ENCODE measurements at regions not wholly inside any gene's neighbourhood (a gene's known extent, or its start where the extent isn't known, plus 50 kb on each side); places are given as distances from the start of the nearest gene placed in this dataset.

DNA sequence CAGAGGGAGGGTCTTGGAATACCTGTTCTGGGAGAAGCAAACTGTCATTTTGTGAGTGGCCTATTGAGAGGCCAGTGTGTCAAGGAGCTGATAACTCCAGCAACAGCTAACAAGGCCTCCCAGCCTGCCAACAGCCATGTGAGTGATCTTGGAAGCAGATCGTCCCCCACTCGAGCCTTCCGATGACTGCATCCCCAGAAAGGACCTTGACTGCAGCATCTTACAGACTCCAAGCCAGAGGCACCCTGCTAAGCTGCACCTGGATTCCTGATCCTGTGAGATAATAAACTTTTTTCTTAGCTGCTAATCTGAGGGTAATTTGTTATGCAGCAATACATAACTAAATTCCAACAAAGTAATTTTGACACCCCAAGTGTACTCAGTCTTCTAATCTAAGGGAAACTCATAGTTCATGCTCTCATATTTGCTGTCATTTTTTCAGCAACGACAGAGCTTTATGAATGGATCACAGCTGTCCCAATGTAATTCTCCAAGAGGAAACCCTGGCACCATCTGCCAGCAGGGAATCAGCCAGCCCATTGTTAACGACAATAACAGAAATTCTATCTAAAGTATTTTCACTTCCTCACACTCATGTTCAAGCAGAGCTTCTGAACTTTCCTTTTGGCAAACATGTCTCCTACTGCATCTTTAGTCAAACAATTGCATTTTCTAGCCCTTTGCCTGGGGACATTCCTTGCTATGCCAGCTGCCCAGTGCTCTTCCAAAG, 470.2 kb upstream of the BTBD3 start:
- no peak for DNase-seq (ENCODE audit: low spot score)

- DNase-seq (ENCODE audit: low spot score) = no peak
Measured at GRCh38 chr20:11448554-11448953, 469.1 kb upstream of the BTBD3 start.

- DNase-seq (ENCODE audit: low spot score) = no peak
Measured at GRCh38 chr20:11451793-11452291, 465.9 kb upstream of the BTBD3 start.

DNA sequence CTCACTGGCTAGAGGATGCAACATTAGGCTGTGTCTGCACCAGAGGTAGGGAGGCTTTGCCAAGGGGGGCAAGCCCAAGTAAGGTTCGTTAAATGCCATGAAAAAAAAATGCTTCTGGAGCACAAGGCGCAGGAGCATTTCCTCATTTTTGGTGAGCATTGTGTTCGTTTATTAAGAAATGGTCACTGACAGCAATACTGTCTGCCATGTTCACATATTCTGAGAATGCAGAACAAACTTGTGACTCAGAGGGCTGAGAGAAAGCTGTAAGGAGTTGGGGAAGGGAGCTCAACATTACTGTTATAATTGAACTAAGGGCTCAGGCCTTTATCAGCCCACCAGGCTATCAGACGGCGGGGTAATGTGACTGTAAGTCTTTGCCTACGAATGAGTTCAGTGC, 465.4 kb upstream of the BTBD3 start:
- DNase-seq (ENCODE audit: low spot score) = no peak

- DNase-seq (ENCODE audit: low spot score) = no peak
Measured at GRCh38 chr20:11453430-11453829, 464.3 kb upstream of the BTBD3 start.

DNA sequence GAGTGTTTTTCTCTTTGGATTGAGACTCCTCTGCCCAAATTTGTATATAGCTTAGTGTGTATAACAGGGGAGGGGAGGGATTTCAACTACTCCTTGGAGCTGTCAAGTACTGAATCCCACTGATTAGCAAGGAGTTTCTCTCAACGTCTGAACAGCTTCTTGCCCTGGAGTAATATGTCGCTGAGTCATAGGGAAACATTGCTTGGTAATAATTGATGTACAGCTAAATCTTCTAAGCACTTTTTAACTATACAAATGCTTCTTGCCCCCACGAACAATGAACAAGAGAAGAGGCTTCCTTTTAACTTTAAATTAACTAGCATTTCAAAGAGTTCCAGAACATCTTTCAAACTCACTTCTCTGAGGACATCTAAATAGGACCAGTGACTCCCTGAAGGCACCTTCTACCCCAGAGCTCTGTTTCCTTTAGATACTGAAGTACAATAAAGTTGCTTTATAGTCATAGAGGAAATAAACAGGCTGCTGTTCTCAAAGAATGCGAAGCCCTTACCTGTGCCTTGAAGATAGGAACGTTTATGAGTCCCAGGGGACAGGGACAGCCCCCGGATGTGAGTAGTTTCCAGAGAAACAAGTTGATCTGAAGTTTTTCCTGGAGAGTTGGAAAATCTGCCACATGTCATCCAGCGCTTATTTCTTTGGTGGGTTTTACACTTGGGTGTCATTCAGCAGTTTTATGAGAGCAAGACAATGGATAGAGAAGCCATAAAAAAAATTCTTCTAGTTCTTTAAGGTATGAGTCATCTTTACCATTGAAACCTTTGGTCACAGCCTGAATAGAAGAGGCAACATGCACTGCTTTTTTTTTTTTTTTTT, 462.5 kb upstream of the BTBD3 start:
- no peak for DNase-seq (ENCODE audit: low spot score)

GRCh38 chr20:11457488-11457887, 460.2 kb upstream of the BTBD3 start:
- DNase-seq (ENCODE audit: low spot score) = no peak

GRCh38 chr20:11459090-11459890, 458.4 kb upstream of the BTBD3 start:
- DNase-seq (ENCODE audit: low spot score) = no peak

DNA sequence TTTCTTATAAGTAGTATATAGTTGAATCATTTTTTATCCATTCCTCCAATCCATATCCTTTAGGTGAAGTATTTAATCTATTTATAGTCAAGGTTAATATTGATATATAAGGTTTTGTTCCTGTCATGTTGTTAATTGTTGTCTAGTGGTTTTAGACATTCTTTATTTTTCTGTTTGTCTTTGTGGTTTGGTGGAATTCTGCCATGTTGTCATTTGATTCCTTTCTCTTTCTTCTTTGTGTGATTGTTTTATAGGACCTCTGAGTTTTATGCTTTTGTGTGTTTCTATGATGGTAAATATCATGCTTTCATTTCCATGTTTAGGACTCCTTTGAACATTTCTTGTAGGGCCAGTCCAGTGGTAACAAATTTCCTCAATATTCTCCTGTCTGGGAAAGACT, 450.3 kb upstream of the BTBD3 start:
- DNase-seq (ENCODE audit: low spot score) = no peak

DNA sequence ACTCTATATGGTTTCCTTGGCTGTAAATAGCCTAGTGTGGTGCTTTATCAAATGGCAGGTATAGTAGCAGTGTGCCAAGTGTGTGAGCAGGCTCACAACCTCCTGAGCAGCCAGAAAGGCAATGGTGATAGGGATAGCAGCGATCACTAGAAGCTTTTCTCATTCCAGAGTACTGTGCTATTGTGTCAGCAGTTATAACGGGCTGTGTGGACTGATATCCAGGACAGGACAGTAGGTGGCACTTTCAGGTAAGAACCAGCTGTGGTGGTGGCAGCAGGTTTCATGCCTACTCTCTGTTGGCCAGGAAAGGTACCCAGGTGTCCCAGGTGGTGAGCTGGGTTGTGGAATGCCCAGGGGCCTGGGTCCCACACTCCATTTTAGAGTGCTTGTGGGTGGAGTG, 448.8 kb upstream of the BTBD3 start:
- no peak for DNase-seq (ENCODE audit: low spot score)

DNA sequence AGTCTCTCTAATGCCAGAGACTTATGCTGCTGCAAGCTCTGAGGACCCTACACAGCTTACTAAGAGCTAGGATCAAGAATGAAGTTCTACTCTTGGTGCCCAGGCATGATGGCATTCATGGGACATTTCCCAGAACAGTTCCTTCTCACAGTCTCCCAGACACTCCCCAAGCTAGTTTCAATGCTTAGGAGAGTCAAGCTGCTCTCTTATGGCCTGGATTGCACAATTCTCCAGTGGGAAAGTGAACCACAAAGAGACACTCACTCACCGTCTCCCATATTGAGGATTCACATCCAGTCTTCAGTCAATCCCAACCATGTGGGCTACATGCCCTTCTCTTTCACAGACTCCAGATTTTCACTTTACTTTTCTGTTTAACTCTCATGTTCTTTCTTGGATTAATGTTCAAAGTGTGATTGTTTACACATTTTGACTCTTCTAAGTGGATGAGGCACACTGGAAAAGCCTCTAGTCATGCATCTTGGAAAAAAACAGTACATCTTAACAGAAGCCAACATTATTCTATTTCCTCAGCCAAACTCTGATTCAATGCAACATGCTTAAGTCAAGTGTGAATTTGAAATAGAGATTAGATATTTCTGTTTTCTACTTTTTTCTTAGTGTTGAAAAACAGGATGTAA, 447.8 kb upstream of the BTBD3 start:
- DNase-seq (ENCODE audit: low spot score) = no peak

DNA sequence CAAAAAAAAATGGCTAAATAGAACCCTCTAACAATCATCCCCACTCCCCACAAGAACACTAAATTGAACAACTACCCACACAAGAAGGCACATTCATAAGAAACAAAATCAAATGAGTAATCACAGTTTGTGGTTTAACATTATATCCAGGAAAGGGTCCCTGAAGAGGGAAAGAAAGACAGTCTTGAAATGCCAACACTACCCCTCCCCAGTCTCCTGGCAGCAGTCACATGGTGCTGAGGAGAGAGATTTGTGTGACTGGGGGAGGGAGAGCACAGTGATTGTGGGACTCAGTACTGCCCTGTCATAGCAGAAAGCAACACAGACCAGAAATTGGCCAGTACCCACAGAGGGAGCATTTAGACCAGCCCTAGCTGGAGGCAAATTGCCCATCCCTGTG, 443.7 kb upstream of the BTBD3 start:
- DNase-seq (ENCODE audit: low spot score) = no peak

DNA sequence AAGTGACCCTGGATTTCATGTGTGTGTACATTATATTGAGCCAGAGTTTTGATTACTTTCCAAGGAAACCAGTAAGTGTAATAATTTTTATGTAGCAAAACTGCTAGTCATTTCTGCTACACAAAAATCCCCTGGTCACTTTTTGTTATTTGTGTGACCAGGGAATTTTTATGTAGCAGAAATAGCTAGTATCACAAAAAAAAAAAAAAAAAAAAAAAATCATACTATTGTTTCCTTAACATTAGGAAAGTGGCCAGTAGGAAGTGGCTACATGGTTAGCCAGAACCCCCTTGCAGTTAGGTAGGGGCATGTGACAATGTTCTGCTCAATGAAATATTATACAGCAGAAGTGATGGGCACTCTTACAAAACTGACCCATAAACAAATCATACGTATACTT, 434.0 kb upstream of the BTBD3 start:
- DNase-seq (ENCODE audit: low spot score) = no peak

GRCh38 chr20:11484479-11484878, 433.2 kb upstream of the BTBD3 start:
- no peak for DNase-seq (ENCODE audit: low spot score)

DNA sequence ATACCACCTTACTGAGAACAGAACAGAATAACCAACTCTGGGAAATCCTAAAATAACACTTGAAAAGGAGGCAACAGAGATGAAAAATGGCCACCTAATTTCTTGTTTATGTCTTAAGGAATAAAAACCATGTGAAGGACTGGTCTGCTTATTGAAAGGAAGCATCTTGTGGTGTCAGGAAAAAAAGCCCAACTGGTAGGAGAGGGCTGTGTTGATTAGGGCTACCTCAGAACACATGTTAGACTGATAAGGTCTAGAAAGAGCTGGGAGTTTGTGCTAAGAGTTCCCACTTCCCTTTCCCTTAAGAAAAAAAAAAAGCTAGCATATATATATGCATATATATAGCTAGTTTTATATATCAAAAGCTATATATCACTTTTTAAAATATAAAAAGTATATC, 425.3 kb upstream of the BTBD3 start:
- no peak for DNase-seq (ENCODE audit: low spot score)

DNA sequence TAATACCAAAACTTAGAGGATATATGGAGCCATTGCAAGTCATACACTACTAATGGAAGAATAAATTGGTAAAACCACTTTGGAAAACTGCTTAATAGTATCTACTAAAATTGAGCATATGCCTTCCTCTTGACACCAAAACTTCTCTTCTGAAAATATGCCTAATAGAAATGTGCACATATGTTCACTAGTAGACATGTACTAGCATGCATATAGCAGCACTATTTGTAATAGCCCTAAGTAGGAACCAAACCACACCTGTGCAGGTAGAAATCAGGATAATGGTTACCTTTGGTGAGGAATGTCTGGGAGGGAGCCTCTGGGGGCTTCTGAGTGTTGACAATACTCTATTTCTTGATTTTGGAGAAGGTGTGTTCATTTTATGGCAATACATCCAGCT, 424.8 kb upstream of the BTBD3 start:
- no peak for DNase-seq (ENCODE audit: low spot score)

- no peak for DNase-seq (ENCODE audit: low spot score)
Measured at GRCh38 chr20:11496380-11496779, 421.3 kb upstream of the BTBD3 start.

DNA sequence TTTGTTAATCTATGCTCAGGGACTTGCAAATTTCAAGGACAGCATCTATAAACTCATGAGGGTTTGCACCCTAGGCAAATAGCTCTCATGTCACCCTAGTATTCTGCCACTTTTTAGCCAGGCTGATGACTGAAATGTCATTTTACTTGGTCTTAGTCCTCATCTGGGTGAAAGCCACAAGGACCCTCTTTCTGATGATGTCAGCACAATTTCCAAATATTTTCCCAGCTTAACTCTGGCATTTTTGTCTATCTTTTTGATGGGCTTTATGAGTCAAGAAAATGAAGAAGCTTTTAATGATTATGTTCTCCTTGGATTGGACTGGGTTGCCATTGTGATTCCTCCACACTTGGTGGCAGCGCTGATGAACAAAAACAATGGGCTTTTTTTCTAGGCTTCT, 420.1 kb upstream of the BTBD3 start:
- no peak for DNase-seq (ENCODE audit: low spot score)

DNA sequence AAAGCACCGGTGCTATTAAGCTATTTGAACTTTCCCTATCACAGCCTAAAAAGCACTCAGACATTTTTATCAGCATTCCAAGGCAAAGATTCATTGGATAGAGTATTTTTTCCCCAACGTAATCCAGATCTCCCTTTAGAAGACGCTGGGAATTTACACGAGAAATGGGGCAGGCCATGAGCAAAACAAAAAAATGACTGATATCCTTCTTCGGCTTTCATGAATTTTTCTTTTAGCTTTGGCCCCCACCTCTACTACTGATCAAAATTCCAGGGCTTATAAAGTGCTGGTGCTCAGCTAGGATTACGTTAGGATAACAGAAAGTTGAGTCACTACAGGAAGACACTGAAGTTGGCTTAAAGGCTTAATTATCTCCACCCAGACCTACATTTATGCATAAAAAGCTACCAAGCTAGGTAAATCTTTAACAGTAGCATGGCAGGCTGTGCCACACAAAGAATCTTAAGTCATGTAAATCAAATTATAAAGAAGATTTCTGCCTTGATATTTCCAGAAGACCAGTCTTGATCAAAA, 418.5 kb upstream of the BTBD3 start:
- no peak for DNase-seq (ENCODE audit: low spot score)

DNA sequence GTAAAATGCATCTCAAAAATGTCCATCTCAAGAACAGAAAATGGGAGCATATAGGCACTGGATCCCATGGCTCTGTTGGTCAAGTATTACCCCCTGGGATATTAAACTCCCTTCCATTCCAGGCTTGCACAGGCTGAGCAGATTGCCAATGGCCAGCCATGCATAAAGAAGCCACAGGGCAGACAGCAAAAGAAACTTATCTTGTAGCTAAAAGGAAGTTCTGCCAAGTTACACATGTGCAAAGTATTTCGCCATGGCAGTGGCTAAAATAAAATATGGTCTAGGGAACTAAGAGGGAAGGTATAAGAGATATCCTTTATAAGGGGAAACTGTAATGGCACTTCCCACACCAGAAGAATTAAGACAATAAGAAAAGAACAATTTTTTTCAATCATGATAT, 415.6 kb upstream of the BTBD3 start:
- no peak for DNase-seq (ENCODE audit: low spot score)

GRCh38 chr20:11502671-11503070, 415.0 kb upstream of the BTBD3 start:
- no peak for DNase-seq (ENCODE audit: low spot score)

- DNase-seq (ENCODE audit: low spot score) = no peak
Measured at GRCh38 chr20:11509776-11510175, 407.9 kb upstream of the BTBD3 start.
